Smooth muscle cell (in vitro differentiated cells): ENCODE measurements at regions not wholly inside any gene's neighbourhood (a gene's known extent, or its start where the extent isn't known, plus 50 kb on each side); places are given as distances from the start of the nearest gene placed in this dataset.

Source experiments
- DNase-seq: peaks from one replicate; lab custom pipeline; 2025; ENCODE audit not compliant: unreplicated experiment; lab: John Stamatoyannopoulos, UW
- H2AFZ ChIP-seq: fragments of 200-600 bp; sonication (generic); 2 replicates; pipeline ENCODE4 v1.6.0; 2016; ENCODE audit warnings: antibody characterized with exemption, low read depth, mild to moderate bottlenecking
- H3F3A ChIP-seq: fragments of 200-600 bp; sonication (generic); 2 replicates; pipeline ENCODE4 v1.6.0; 2017; ENCODE audit warnings: antibody characterized with exemption, low read depth
- H3K27ac ChIP-seq: fragments of 200-600 bp; sonication (generic); 2 replicates; pipeline ENCODE4 v1.5.1; 2016; ENCODE audit warnings: low read depth, mild to moderate bottlenecking
- H3K27me3 ChIP-seq: fragments of 200-600 bp; sonication (generic); 2 replicates; pipeline ENCODE4 v1.6.1; 2016; ENCODE audit warnings: low read depth, mild to moderate bottlenecking
- H3K36me3 ChIP-seq: fragments of 200-600 bp; sonication (generic); 2 replicates; pipeline ENCODE4 v1.5.1; 2016; ENCODE audit warnings: low read depth
- H3K4me1 ChIP-seq: fragments of 200-600 bp; sonication (generic); 2 replicates; pipeline ENCODE4 v1.5.1; 2016; ENCODE audit warnings: low read depth
- H3K4me2 ChIP-seq: fragments of 200-600 bp; sonication (generic); 2 replicates; pipeline ENCODE4 v1.6.0; 2016; ENCODE audit warnings: mild to moderate bottlenecking
- H3K4me3 ChIP-seq: fragments of 200-600 bp; sonication (generic); 2 replicates; pipeline ENCODE4 v1.5.1; 2016; ENCODE audit warnings: mild to moderate bottlenecking
- H3K79me2 ChIP-seq: fragments of 200-600 bp; sonication (generic); 2 replicates; pipeline ENCODE4 v1.6.0; 2016; ENCODE audit warnings: low read depth, mild to moderate bottlenecking
- H3K9ac ChIP-seq: fragments of 200-600 bp; sonication (generic); 2 replicates; pipeline ENCODE4 v1.6.0; 2016; ENCODE audit warnings: low read depth
- H3K9me3 ChIP-seq: fragments of 200-600 bp; sonication (generic); replicated peaks from 2 replicates; pipeline ENCODE4 v1.5.1; 2016; ENCODE audit warnings: low read depth
- H4K20me1 ChIP-seq: fragments of 200-600 bp; sonication (generic); 2 replicates; pipeline ENCODE4 v1.6.0; 2016; ENCODE audit warnings: low read depth
- WGBS: methylation state at CpG from one replicate; pipeline ENCODE4 v1.1.7; 2016; ENCODE audit warnings: low lambda C conversion rate; 5-methylcytosine and 5-hydroxymethylcytosine counted together
- TF ChIP-seq, protein P1 (sequence below): fragments of 200-600 bp; sonication (generic); IDR thresholded peaks from 2 replicates; pipeline ENCODE4 v1.5.1; 2017; ENCODE audit warnings: borderline replicate concordance, mild to moderate bottlenecking, antibody characterized with exemption; ENCODE audit not compliant: insufficient read depth, poor library complexity, severe bottlenecking

- Histone ChIP-seq H4K20me1 (no peaks in the 10 kb centered on the region), H3K4me2 (no peak overlapping the region), H3K27me3 (no peaks in the 10 kb centered on the region), H3K9ac (no peak overlapping the region), H3K4me3 (no peak overlapping the region), H3K4me1 (no peaks in the 10 kb centered on the region), H3K79me2 (no peaks in the 10 kb centered on the region), H3F3A (no peaks in the 10 kb centered on the region), H2AFZ (no peak overlapping the region), H3K36me3 (no peaks in the 10 kb centered on the region), H3K27ac (no peak overlapping the region), H3K9me3 (no peaks in the 10 kb centered on the region)
- DNase-seq = no peak
- 94% methylated on average over 5 of the region's 5 CpGs for WGBS
- TF ChIP-seq, protein P1, sequence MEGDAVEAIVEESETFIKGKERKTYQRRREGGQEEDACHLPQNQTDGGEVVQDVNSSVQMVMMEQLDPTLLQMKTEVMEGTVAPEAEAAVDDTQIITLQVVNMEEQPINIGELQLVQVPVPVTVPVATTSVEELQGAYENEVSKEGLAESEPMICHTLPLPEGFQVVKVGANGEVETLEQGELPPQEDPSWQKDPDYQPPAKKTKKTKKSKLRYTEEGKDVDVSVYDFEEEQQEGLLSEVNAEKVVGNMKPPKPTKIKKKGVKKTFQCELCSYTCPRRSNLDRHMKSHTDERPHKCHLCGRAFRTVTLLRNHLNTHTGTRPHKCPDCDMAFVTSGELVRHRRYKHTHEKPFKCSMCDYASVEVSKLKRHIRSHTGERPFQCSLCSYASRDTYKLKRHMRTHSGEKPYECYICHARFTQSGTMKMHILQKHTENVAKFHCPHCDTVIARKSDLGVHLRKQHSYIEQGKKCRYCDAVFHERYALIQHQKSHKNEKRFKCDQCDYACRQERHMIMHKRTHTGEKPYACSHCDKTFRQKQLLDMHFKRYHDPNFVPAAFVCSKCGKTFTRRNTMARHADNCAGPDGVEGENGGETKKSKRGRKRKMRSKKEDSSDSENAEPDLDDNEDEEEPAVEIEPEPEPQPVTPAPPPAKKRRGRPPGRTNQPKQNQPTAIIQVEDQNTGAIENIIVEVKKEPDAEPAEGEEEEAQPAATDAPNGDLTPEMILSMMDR = no peak
Observed at GRCh38 chr15:46682969-46683791, 1034.1 kb upstream of the SEMA6D start.

DNA sequence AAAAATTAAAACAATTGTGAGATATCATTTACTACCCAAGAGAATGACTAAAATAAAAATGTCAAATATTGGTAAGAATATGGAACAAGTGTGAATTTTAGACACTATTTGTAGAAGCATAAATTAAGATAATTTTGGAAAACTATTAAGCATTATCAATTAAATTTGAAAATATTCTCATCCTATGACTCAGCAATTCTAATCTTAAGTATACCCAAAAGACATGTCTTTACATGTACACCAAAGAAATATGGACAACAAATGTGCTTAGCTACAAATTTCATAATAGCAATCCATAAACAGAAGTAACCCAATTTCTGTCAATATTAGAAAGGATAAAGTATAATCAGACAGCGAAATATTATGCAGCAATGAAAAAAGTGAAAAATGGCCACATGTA lies 1032.2 kb upstream of the SEMA6D start:
- 62% methylated on average over 1 of the region's 1 CpG for WGBS
- Histone ChIP-seq H3K4me1 (no peaks in the 10 kb centered on the region), H3K9ac (no peak overlapping the region), H3K4me2 (no peak overlapping the region), H3K27me3 (no peaks in the 10 kb centered on the region), H2AFZ (no peak overlapping the region), H3K36me3 (no peaks in the 10 kb centered on the region), H3K27ac (no peak overlapping the region), H4K20me1 (no peaks in the 10 kb centered on the region), H3K4me3 (no peak overlapping the region), H3K9me3 (no peaks in the 10 kb centered on the region), H3F3A (no peaks in the 10 kb centered on the region), H3K79me2 (no peaks in the 10 kb centered on the region)
- TF ChIP-seq, protein P1 = no peak
- DNase-seq = no peak

DNA sequence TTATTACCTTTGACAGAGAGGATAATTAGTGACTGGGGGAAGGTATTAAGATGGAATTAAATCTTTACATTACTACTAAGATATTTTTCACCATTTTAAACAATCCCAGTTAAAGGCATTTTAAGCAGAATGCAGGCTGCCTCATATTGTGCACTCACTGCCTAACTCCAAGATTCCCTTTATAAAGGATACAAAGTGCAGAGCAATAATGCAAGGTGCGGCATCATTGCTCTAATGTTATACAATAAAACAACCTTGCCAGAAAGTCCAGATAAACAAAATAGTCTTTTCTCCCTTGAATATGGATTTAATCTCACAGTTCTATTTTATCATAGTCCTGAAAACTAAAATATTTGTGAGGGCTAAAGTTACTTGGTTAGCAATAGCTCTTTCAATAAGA lies 1031.6 kb upstream of the SEMA6D start:
- H3K4me2 ChIP-seq = no peak overlapping the region
- no peak for DNase-seq

More for the DNA sequence above, 1031.6 kb upstream of the SEMA6D start:
- 97% methylated on average over 1 of the region's 1 CpG for WGBS
- no peaks in the 10 kb centered on the region for H3K27me3 ChIP-seq
- H3F3A ChIP-seq = no peaks in the 10 kb centered on the region
- H3K4me3 ChIP-seq = no peak overlapping the region
- H3K9ac ChIP-seq = no peak overlapping the region
- H3K27ac ChIP-seq = no peak overlapping the region
- TF ChIP-seq, protein P1 = no peak
- H3K36me3 ChIP-seq = no peaks in the 10 kb centered on the region
- no peaks in the 10 kb centered on the region for H3K79me2 ChIP-seq
- H2AFZ ChIP-seq = no peak overlapping the region
- no peaks in the 10 kb centered on the region for H3K4me1 ChIP-seq
- no peaks in the 10 kb centered on the region for H3K9me3 ChIP-seq
- H4K20me1 ChIP-seq = no peaks in the 10 kb centered on the region
